ENCODE measurements at regions not wholly inside any gene's neighbourhood (a gene's known extent, or its start where the extent isn't known, plus 50 kb on each side); places are given as distances from the start of the nearest gene placed in this dataset.
"Not testable (repeated sequence)": the region's sequence is repeated elsewhere in the genome, so short reads cannot be mapped to it uniquely, and the experiment has no call there.

DNA sequence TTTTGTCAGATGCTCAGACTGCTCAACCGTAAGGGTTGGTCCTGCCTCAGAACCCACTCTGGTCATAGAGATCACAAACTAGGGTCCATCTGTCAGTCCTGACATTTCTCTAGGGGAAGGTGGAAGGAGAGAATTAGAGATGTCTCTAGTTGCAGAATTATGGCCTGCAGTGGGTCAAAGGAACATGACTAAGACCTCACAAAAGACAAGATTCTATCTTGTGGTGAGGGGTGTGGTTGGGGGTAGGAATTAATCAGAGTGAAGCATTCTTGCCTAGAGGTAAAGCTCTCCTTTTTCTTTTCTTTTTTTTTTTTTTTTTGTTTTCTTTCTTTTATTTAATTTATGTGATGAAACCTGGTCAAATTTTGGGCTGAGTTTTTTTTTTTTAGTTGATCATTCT, 558.1 kb downstream of the CD109 start:
- TF ChIP-seq, protein P1, sequence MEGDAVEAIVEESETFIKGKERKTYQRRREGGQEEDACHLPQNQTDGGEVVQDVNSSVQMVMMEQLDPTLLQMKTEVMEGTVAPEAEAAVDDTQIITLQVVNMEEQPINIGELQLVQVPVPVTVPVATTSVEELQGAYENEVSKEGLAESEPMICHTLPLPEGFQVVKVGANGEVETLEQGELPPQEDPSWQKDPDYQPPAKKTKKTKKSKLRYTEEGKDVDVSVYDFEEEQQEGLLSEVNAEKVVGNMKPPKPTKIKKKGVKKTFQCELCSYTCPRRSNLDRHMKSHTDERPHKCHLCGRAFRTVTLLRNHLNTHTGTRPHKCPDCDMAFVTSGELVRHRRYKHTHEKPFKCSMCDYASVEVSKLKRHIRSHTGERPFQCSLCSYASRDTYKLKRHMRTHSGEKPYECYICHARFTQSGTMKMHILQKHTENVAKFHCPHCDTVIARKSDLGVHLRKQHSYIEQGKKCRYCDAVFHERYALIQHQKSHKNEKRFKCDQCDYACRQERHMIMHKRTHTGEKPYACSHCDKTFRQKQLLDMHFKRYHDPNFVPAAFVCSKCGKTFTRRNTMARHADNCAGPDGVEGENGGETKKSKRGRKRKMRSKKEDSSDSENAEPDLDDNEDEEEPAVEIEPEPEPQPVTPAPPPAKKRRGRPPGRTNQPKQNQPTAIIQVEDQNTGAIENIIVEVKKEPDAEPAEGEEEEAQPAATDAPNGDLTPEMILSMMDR (IDR thresholded peaks at IDR 0.05): not testable (repeated sequence)
- not testable (repeated sequence) for TF ChIP-seq EZH2 (IDR thresholded peaks at IDR 0.05; ENCODE audit: borderline replicate concordance, insufficient read depth, low read depth, low read length, poor library complexity, severe bottlenecking)
